OCI-LY3 (cell line): ENCODE measurements at regions not wholly inside any gene's neighbourhood (a gene's known extent, or its start where the extent isn't known, plus 50 kb on each side); places are given as distances from the start of the nearest gene placed in this dataset.

ENCODE experiments used
- CTCF ChIP-seq: fragments of 200-600, 300-600 bp; sonication (generic); IDR thresholded peaks from 2 replicates; pipeline ENCODE4 v1.5.1; 2014; ENCODE audit warnings: antibody characterized with exemption, low read length, low read depth
- EZH2phosphoT487 ChIP-seq: fragments of 200-600 bp; shearing (Covaris generic); IDR thresholded peaks from 2 replicates; pipeline ENCODE4 v1.6.1; 2018; ENCODE audit warnings: antibody characterized with exemption, mixed run types, low read depth

GRCh38 chr14:40806471-40806870, 800.2 kb upstream of the LRFN5 start:
- TF ChIP-seq CTCF: no peak
- TF ChIP-seq EZH2phosphoT487: no peak
